MM.1S (cell line): ENCODE measurements at regions not wholly inside any gene's neighbourhood (a gene's known extent, or its start where the extent isn't known, plus 50 kb on each side); places are given as distances from the start of the nearest gene placed in this dataset.

ENCODE experiments used
- CTCF ChIP-seq: fragments of 300-600 bp; sonication (generic); IDR thresholded peaks from 2 replicates; pipeline ENCODE4 v1.5.1; 2016; ENCODE audit warnings: antibody characterized with exemption, low read length, mixed read lengths
- EZH2phosphoT487 ChIP-seq: fragments of 300-600 bp; sonication (generic); IDR thresholded peaks from 2 replicates; pipeline ENCODE4 v1.6.1; 2018; ENCODE audit warnings: antibody characterized with exemption, low read length

DNA sequence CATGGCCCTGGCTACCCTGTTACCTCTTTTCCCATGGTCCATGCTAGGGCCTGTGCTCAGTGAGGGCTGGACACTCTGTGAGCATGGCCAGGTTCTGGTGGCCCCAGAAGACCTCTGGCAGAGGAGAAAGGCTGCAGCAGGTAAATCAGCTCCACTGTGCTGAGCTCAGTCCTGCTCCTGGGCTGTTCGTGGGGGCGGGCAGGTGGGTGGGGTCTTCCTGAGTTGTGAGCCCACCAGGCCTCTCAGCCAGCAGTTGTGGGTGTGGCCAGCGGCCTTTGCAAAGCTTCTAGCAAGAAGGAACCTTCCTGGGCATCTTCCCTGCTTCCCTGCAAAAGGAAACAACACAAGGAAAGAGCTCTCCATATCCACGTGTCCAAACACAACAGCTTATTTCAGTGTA, 85.3 kb upstream of the STX18 start:
- TF ChIP-seq EZH2phosphoT487 (no peak), CTCF (no peak)
